ENCODE measurements at regions not wholly inside any gene's neighbourhood (a gene's known extent, or its start where the extent isn't known, plus 50 kb on each side); places are given as distances from the start of the nearest gene placed in this dataset.
"Not testable (repeated sequence)": the region's sequence is repeated elsewhere in the genome, so short reads cannot be mapped to it uniquely, and the experiment has no call there.

GRCh38 chr12:4140581-4141301 is 132.8 kb upstream of the CCND2 start:
- TF ChIP-seq CTCF (IDR thresholded peaks at IDR 0.05; ENCODE audit: low read depth, low read length) = no peak
- DNase-seq (ENCODE audit: extremely low read depth, low read depth) = no peak

- no peak for DNase-seq (ENCODE audit: extremely low read depth, low read depth)
- no peak for TF ChIP-seq CTCF (IDR thresholded peaks at IDR 0.05; ENCODE audit: low read depth, low read length)
These were observed 134.4 kb upstream of the CCND2 start for GRCh38 chr12:4139191-4139590.

- DNase-seq (ENCODE audit: extremely low read depth, low read depth) = not testable (repeated sequence)
These were observed 135.0 kb upstream of the CCND2 start for GRCh38 chr12:4138532-4138931.

- DNase-seq (ENCODE audit: extremely low read depth, low read depth) = no peak
- no peak for TF ChIP-seq CTCF (IDR thresholded peaks at IDR 0.05; ENCODE audit: low read depth, low read length)
These were observed 135.5 kb upstream of the CCND2 start for GRCh38 chr12:4138051-4138450.

- no peak for DNase-seq (ENCODE audit: extremely low read depth, low read depth)
- TF ChIP-seq CTCF (IDR thresholded peaks at IDR 0.05; ENCODE audit: low read depth, low read length) = no peak
These were observed 136.1 kb upstream of the CCND2 start for GRCh38 chr12:4137441-4137840.

- TF ChIP-seq CTCF (IDR thresholded peaks at IDR 0.05; ENCODE audit: low read depth, low read length) = no peak
- DNase-seq (ENCODE audit: extremely low read depth, low read depth) = no peak
These were observed 136.5 kb upstream of the CCND2 start for GRCh38 chr12:4137015-4137414.

- TF ChIP-seq CTCF (IDR thresholded peaks at IDR 0.05; ENCODE audit: low read depth, low read length) = no peak
- no peak for DNase-seq (ENCODE audit: extremely low read depth, low read depth)
These were observed 137.5 kb upstream of the CCND2 start for GRCh38 chr12:4135919-4136605.

All from AG09319 (cell line).